B cell (primary cell): ENCODE measurements at regions not wholly inside any gene's neighbourhood (a gene's known extent, or its start where the extent isn't known, plus 50 kb on each side); places are given as distances from the start of the nearest gene placed in this dataset.

Source experiments
- ATAC-seq: fragments of 200-7000 bp; cut with Tn5 transposase; one replicate; pipeline ENCODE4 v1.10.0; 2021; ENCODE audit warnings: low read depth, mild to moderate bottlenecking, moderate number of reproducible peaks, moderate library complexity
- CTCF ChIA-PET: fragments of 350-600 bp; sonication (Branson Sonifier 250); formaldehyde crosslinking; loops from one replicate; lab custom pipeline; 2021; ENCODE audit warnings: antibody characterized with exemption, inconsistent platforms; lab: Charles Lee
- POLR2A ChIA-PET: fragments of 350-600 bp; sonication (Branson Sonifier 250); formaldehyde crosslinking; loops from one replicate; lab custom pipeline; 2021; ENCODE audit warnings: antibody characterized with exemption; lab: Charles Lee
- DNase-seq: peaks from one replicate; pipeline ENCODE4 v3.0.0; 2013
- H2AFZ ChIP-seq: 2 replicates; pipeline ENCODE4 v1.6.1; 2012; ENCODE audit warnings: mild to moderate bottlenecking, low read depth, low read length; ENCODE audit not compliant: insufficient read depth, poor library complexity, severe bottlenecking
- H3K27ac ChIP-seq, 2 donors: 1 replicate in 1 of 2; 2 replicates in 1 of 2; pipeline ENCODE4 v1.5.1; 2012 to 2013; ENCODE audit warnings: low read length in 2 of 2, mild to moderate bottlenecking in 2 of 2, moderate library complexity in 1 of 2
- H3K27me3 ChIP-seq, 4 experiments: fragments of 200-600 bp in 1 of 4; sonication (generic) in 1 of 4; replicated peaks in 1 of 4; 1 replicate in 2 of 4; 2 replicates in 2 of 4; pipeline versions ENCODE4 v1.6.1 to v1.7.0; 2013 to 2016; ENCODE audit warnings: low read length in 3 of 4, mild to moderate bottlenecking in 2 of 4, mixed read lengths in 1 of 4, moderate library complexity in 1 of 4; ENCODE audit not compliant: insufficient read depth in 4 of 4, control insufficient read depth in 3 of 4; ENCODE audit errors: control extremely low read depth in 1 of 4
- H3K36me3 ChIP-seq, 2 experiments: replicated peaks in 1 of 2; 1 replicate in 1 of 2; 2 replicates in 1 of 2; pipeline versions ENCODE4 v1.6.1 to v1.7.1; 2013; ENCODE audit warnings: low read length in 1 of 2; ENCODE audit not compliant: insufficient read depth in 2 of 2, control insufficient read depth in 1 of 2; ENCODE audit errors: control extremely low read depth in 1 of 2, extremely low read depth in 1 of 2
- H3K4me1 ChIP-seq, 2 donors: fragments of 200-600 bp in 1 of 2; sonication (generic) in 1 of 2; 1 replicate in 1 of 2; 2 replicates in 1 of 2; pipeline versions ENCODE4 v1.5.1 to v1.6.1; 2013 to 2017; ENCODE audit warnings: low read length in 2 of 2; ENCODE audit not compliant: control insufficient read depth in 2 of 2, insufficient read depth in 2 of 2
- H3K4me2 ChIP-seq: replicated peaks from 2 replicates; pipeline ENCODE3; 2012; ENCODE audit warnings: mild to moderate bottlenecking, low read depth, low read length; ENCODE audit not compliant: poor library complexity, severe bottlenecking
- H3K4me3 ChIP-seq, 5 experiments: fragments of 200-600 bp in 1 of 5; sonication (generic) in 1 of 5; 1 replicate in 3 of 5; 2 replicates in 2 of 5; pipeline versions ENCODE4 v1.5.1 to v1.7.0; 2011 to 2016; ENCODE audit warnings: low read length in 4 of 5, mild to moderate bottlenecking in 4 of 5, low read depth in 2 of 5, control low read depth in 1 of 5, moderate library complexity in 1 of 5; ENCODE audit not compliant: insufficient read depth in 1 of 5; ENCODE audit errors: control extremely low read depth in 1 of 5, extremely low read depth in 1 of 5
- H3K79me2 ChIP-seq: fragments of 200-600 bp; sonication (generic); one replicate; pipeline ENCODE4 v1.6.0; 2016; ENCODE audit warnings: low read length; ENCODE audit not compliant: control insufficient read depth, insufficient read depth
- H3K9ac ChIP-seq: fragments of 200-600 bp; sonication (generic); 2 replicates; pipeline ENCODE4 v1.6.1; 2017; ENCODE audit warnings: mild to moderate bottlenecking, low read length, moderate library complexity
- H3K9me3 ChIP-seq, 3 donors: one replicate each; pipeline versions ENCODE4 v1.6.1 to v1.7.1; 2013; ENCODE audit warnings: low read length in 2 of 3; ENCODE audit not compliant: control insufficient read depth in 2 of 3, insufficient read depth in 1 of 3; ENCODE audit errors: control extremely low read depth in 1 of 3
- H4K20me1 ChIP-seq: 2 replicates; pipeline ENCODE4 v1.6.0; 2012; ENCODE audit warnings: mild to moderate bottlenecking, low read length; ENCODE audit not compliant: insufficient read depth, control insufficient read depth, poor library complexity, severe bottlenecking
- H3K27ac Mint-ChIP-seq: one replicate; pipeline ENCODE4 v1.8.0; 2021; ENCODE audit warnings: mixed read lengths
- H3K27me3 Mint-ChIP-seq: one replicate; pipeline ENCODE4 v1.8.0; 2021; ENCODE audit warnings: mixed read lengths
- H3K4me1 Mint-ChIP-seq: one replicate; pipeline ENCODE4 v1.8.0; 2021; ENCODE audit warnings: mixed read lengths
- H3K4me3 Mint-ChIP-seq: one replicate; pipeline ENCODE4 v1.8.0; 2021; ENCODE audit warnings: mixed read lengths
- H3K9me3 Mint-ChIP-seq: one replicate; pipeline ENCODE4 v1.8.0; 2022; ENCODE audit warnings: mixed read lengths; ENCODE audit not compliant: insufficient read depth
- CTCF ChIP-seq: fragments of 200-600 bp; IDR thresholded peaks from one replicate; pipeline ENCODE4 v1.8.0; 2022; ENCODE audit warnings: antibody characterized with exemption, mild to moderate bottlenecking
- EZH2 ChIP-seq: IDR thresholded peaks from 2 replicates; pipeline ENCODE4 v1.6.1; 2012; ENCODE audit warnings: borderline replicate concordance, low read depth, mild to moderate bottlenecking, moderate library complexity, low read length; ENCODE audit not compliant: insufficient read depth, poor library complexity, severe bottlenecking
- WGBS: methylation state at CpG from one replicate; pipeline ENCODE4 v1.1.5; 2013; ENCODE audit warnings: missing lambda C conversion rate; ENCODE audit not compliant: insufficient coverage; 5-methylcytosine and 5-hydroxymethylcytosine counted together
- intact Hi-C: fragments of 100-400 bp; cut with micrococcal nuclease; formaldehyde crosslinking; loops from one replicate; pipeline ENCODE4 v1.10.0; 2022

GRCh38 chrY:12559007-12559406, 142.0 kb upstream of the USP9Y start:
- no peaks in the 10 kb centered on the region for H3K36me3 ChIP-seq
- Mint-ChIP-seq H3K27ac (no peak overlapping the region), H3K27me3 (no peaks in the 10 kb centered on the region), H3K9me3 (peaks cover 11% of the 10 kb centered on the region), H3K4me3 (no peak overlapping the region), H3K4me1 (no peaks in the 10 kb centered on the region)
- 100% methylated on average over 2 of the region's 4 CpGs for WGBS
- intact Hi-C loops = no loop called here
- no peaks in the 10 kb centered on the region for H3K79me2 ChIP-seq
- ATAC-seq (no peak), DNase-seq (no peak)
- no peaks in the 10 kb centered on the region for H3K27me3 ChIP-seq
- H3K9ac ChIP-seq = no peak overlapping the region
- H3K4me1 ChIP-seq = no peaks in the 10 kb centered on the region
- ChIA-PET CTCF (interaction anchor here (1.1 kb wide), 1 partner anchor 24 kb away, joined by 3 read pairs; no protein-coding TSS in a partner anchor), POLR2A (no interaction called here)
- H3K4me3 ChIP-seq = no peak overlapping the region
- no peak for TF ChIP-seq EZH2
- no peak for TF ChIP-seq CTCF
- H3K9me3 ChIP-seq = peaks cover 0 to 2% (median 0%) of the 10 kb centered on the region in 3 donors
- no peak overlapping the region for H3K4me2 ChIP-seq
- no peak overlapping the region for H2AFZ ChIP-seq
- no peaks in the 10 kb centered on the region for H4K20me1 ChIP-seq
- H3K27ac ChIP-seq = no peak overlapping the region

GRCh38 chrY:12576278-12576677, 124.8 kb upstream of the USP9Y start:
- TF ChIP-seq EZH2 (no peak), CTCF (no peak)
- Histone ChIP-seq H3K36me3 (no peaks in the 10 kb centered on the region), H3K79me2 (no peaks in the 10 kb centered on the region), H3K27ac (no peak overlapping the region), H4K20me1 (no peaks in the 10 kb centered on the region), H3K27me3 (no peaks in the 10 kb centered on the region), H2AFZ (no peak overlapping the region), H3K4me2 (no peak overlapping the region), H3K4me3 (no peak overlapping the region), H3K4me1 (no peaks in the 10 kb centered on the region), H3K9ac (no peak overlapping the region), H3K9me3 (no peaks in the 10 kb centered on the region)
- Mint-ChIP-seq H3K4me1 (no peaks in the 10 kb centered on the region), H3K27me3 (no peaks in the 10 kb centered on the region), H3K4me3 (no peak overlapping the region), H3K27ac (no peak overlapping the region), H3K9me3 (no peaks in the 10 kb centered on the region)
- DNase-seq = no peak
- 80% methylated on average over 2 of the region's 5 CpGs for WGBS
- intact Hi-C loops = no loop called here
- ATAC-seq = no peak
- CTCF ChIA-PET = no interaction called here
- POLR2A ChIA-PET = no interaction called here
